Activated CD8-positive, alpha-beta memory T cell treated with anti-CD3 and anti-CD28 coated beads, Interleukin-2, amount 10 ng/mL, durations not matched to agents 7 days and 5 days (primary cell): ENCODE measurements at regions not wholly inside any gene's neighbourhood (a gene's known extent, or its start where the extent isn't known, plus 50 kb on each side); places are given as distances from the start of the nearest gene placed in this dataset.

ENCODE experiments used
- ATAC-seq: fragments of 150-1000 bp; cut with Tn5 transposase; one replicate; pipeline ENCODE4 v1.10.0; 2021; ENCODE audit warnings: moderate library complexity
- CTCF ChIA-PET: fragments of 350-600 bp; sonication (Branson Sonifier 250); formaldehyde crosslinking; loops from one replicate; lab custom pipeline; 2021; ENCODE audit warnings: antibody characterized with exemption; lab: Charles Lee
- DNase-seq: peaks from one replicate; pipeline ENCODE4 v3.0.0-alpha.2; 2020
- H3K27ac Mint-ChIP-seq: one replicate; pipeline ENCODE4 v1.8.0; 2021; ENCODE audit warnings: mild to moderate bottlenecking, mixed read lengths
- H3K27me3 Mint-ChIP-seq: one replicate; pipeline ENCODE4 v1.8.0; 2021; ENCODE audit warnings: mixed read lengths
- H3K36me3 Mint-ChIP-seq: one replicate; pipeline ENCODE4 v1.8.0; 2021; ENCODE audit warnings: mild to moderate bottlenecking, mixed read lengths
- H3K4me1 Mint-ChIP-seq: one replicate; pipeline ENCODE4 v1.8.0; 2021; ENCODE audit warnings: mixed read lengths
- H3K4me3 Mint-ChIP-seq: one replicate; pipeline ENCODE4 v1.8.0; 2021; ENCODE audit warnings: mild to moderate bottlenecking, moderate library complexity, mixed read lengths
- H3K9me3 Mint-ChIP-seq: one replicate; pipeline ENCODE4 v1.8.0; 2022; ENCODE audit warnings: low read depth, mixed read lengths

GRCh38 chr9:87803166-87803565, 77.2 kb downstream of the CTSL start:
- no peak for ATAC-seq
- Mint-ChIP-seq H3K36me3 (no peaks in the 10 kb centered on the region), H3K4me3 (no peak overlapping the region), H3K27me3 (peaks cover 4% of the 10 kb centered on the region), H3K27ac (no peak overlapping the region), H3K9me3 (no peaks in the 10 kb centered on the region), H3K4me1 (no peaks in the 10 kb centered on the region)
- DNase-seq, result no peak
- CTCF ChIA-PET, result interaction anchor here (1.3 kb wide), 1 partner anchor 9 kb away, joined by 3 read pairs; no protein-coding TSS in a partner anchor

GRCh38 chr9:87803623-87804345, 77.9 kb downstream of the CTSL start:
- Mint-ChIP-seq H3K4me3 (no peak overlapping the region), H3K27ac (no peak overlapping the region), H3K9me3 (no peaks in the 10 kb centered on the region), H3K36me3 (no peaks in the 10 kb centered on the region), H3K4me1 (no peaks in the 10 kb centered on the region), H3K27me3 (peaks cover 4% of the 10 kb centered on the region)
- CTCF ChIA-PET, result no interaction called here
- ATAC-seq, result no peak
- no peak for DNase-seq

GRCh38 chr9:87805259-87805658, 77.4 kb upstream of the SPATA31E1 start:
- H3K36me3 Mint-ChIP-seq, result no peaks in the 10 kb centered on the region
- H3K9me3 Mint-ChIP-seq, result no peaks in the 10 kb centered on the region
- no peak overlapping the region for H3K4me3 Mint-ChIP-seq
- no peak for DNase-seq
- CTCF ChIA-PET, result no interaction called here
- H3K27me3 Mint-ChIP-seq, result peaks cover 2% of the 10 kb centered on the region
- H3K4me1 Mint-ChIP-seq, result no peaks in the 10 kb centered on the region
- H3K27ac Mint-ChIP-seq, result no peak overlapping the region
- no peak for ATAC-seq

- DNase-seq (no peak), ATAC-seq (no peak)
- peaks cover 6% of the 10 kb centered on the region for H3K4me1 Mint-ChIP-seq
- CTCF ChIA-PET, result no interaction called here
- no peak overlapping the region for H3K4me3 Mint-ChIP-seq
- peaks cover 8% of the 10 kb centered on the region for H3K27me3 Mint-ChIP-seq
- no peaks in the 10 kb centered on the region for H3K36me3 Mint-ChIP-seq
- H3K9me3 Mint-ChIP-seq, result no peaks in the 10 kb centered on the region
- no peak overlapping the region for H3K27ac Mint-ChIP-seq
Observed at GRCh38 chr9:87810008-87810407, 72.7 kb upstream of the SPATA31E1 start.

- ATAC-seq, result no peak
- CTCF ChIA-PET, result interaction anchor here (1.3 kb wide), 1 partner anchor 9 kb away, joined by 3 read pairs; no protein-coding TSS in a partner anchor
Observed at GRCh38 chr9:87810679-87811178, 71.9 kb upstream of the SPATA31E1 start.

GRCh38 chr9:87812375-87813118, 70.1 kb upstream of the SPATA31E1 start:
- H3K4me1 Mint-ChIP-seq, result peaks cover 6% of the 10 kb centered on the region
- DNase-seq, result no peak
- CTCF ChIA-PET, result interaction anchor here (0.8 to 1.4 kb wide), 4 partner anchors 14 to 139 kb away, joined by 3 read pairs; no protein-coding TSS in a partner anchor
- H3K27me3 Mint-ChIP-seq, result peaks cover 8% of the 10 kb centered on the region
- no peak overlapping the region for H3K27ac Mint-ChIP-seq
- no peaks in the 10 kb centered on the region for H3K9me3 Mint-ChIP-seq
- no peaks in the 10 kb centered on the region for H3K36me3 Mint-ChIP-seq
- peak; percentile 55 for ATAC-seq
- no peak overlapping the region for H3K4me3 Mint-ChIP-seq

More at GRCh38 chr9:87810679-87811178, 71.9 kb upstream of the SPATA31E1 start:
- Mint-ChIP-seq H3K27me3 (peaks cover 8% of the 10 kb centered on the region), H3K36me3 (no peaks in the 10 kb centered on the region), H3K4me3 (no peak overlapping the region), H3K9me3 (no peaks in the 10 kb centered on the region), H3K27ac (no peak overlapping the region), H3K4me1 (peaks cover 6% of the 10 kb centered on the region)
- DNase-seq, result no peak

GRCh38 chr9:87813119-87813463, 69.6 kb upstream of the SPATA31E1 start:
- no peak overlapping the region for H3K27ac Mint-ChIP-seq
- H3K36me3 Mint-ChIP-seq, result no peaks in the 10 kb centered on the region
- ATAC-seq (no peak), DNase-seq (no peak)
- peaks cover 8% of the 10 kb centered on the region for H3K27me3 Mint-ChIP-seq
- H3K9me3 Mint-ChIP-seq, result no peaks in the 10 kb centered on the region
- H3K4me3 Mint-ChIP-seq, result no peak overlapping the region
- CTCF ChIA-PET, result interaction anchor here (1.0 to 1.4 kb wide), 2 partner anchors 13 to 41 kb away, joined by 3 read pairs; no protein-coding TSS in a partner anchor
- H3K4me1 Mint-ChIP-seq, result peaks cover 6% of the 10 kb centered on the region

- Mint-ChIP-seq H3K4me3 (no peak overlapping the region), H3K27ac (no peak overlapping the region), H3K4me1 (peaks cover 6% of the 10 kb centered on the region), H3K9me3 (no peaks in the 10 kb centered on the region), H3K27me3 (peaks cover 7% of the 10 kb centered on the region), H3K36me3 (no peaks in the 10 kb centered on the region)
- DNase-seq (no peak), ATAC-seq (no peak)
- CTCF ChIA-PET, result no interaction called here
Observed at GRCh38 chr9:87816036-87816435, 66.6 kb upstream of the SPATA31E1 start.

- CTCF ChIA-PET, result no interaction called here
- DNase-seq (no peak), ATAC-seq (no peak)
Observed at GRCh38 chr9:87818308-87818707, 64.4 kb upstream of the SPATA31E1 start.

GRCh38 chr9:87824216-87824875, 58.3 kb upstream of the SPATA31E1 start:
- peaks cover 3% of the 10 kb centered on the region for H3K27me3 Mint-ChIP-seq
- no peak overlapping the region for H3K4me3 Mint-ChIP-seq
- H3K36me3 Mint-ChIP-seq, result no peaks in the 10 kb centered on the region
- no peak overlapping the region for H3K27ac Mint-ChIP-seq
- CTCF ChIA-PET, result no interaction called here
- no peaks in the 10 kb centered on the region for H3K4me1 Mint-ChIP-seq
- DNase-seq, result no peak
- no peaks in the 10 kb centered on the region for H3K9me3 Mint-ChIP-seq
- ATAC-seq, result no peak

More at GRCh38 chr9:87818308-87818707, 64.4 kb upstream of the SPATA31E1 start:
- H3K4me3 Mint-ChIP-seq, result no peak overlapping the region
- no peak overlapping the region for H3K27ac Mint-ChIP-seq
- peaks cover 3% of the 10 kb centered on the region for H3K27me3 Mint-ChIP-seq
- no peaks in the 10 kb centered on the region for H3K36me3 Mint-ChIP-seq
- H3K4me1 Mint-ChIP-seq, result no peaks in the 10 kb centered on the region
- no peaks in the 10 kb centered on the region for H3K9me3 Mint-ChIP-seq

- H3K4me3 Mint-ChIP-seq, result no peak overlapping the region
- H3K36me3 Mint-ChIP-seq, result no peaks in the 10 kb centered on the region
- CTCF ChIA-PET, result interaction anchor here (0.7 kb wide), 1 partner anchor 564 kb away, joined by 3 read pairs; no protein-coding TSS in a partner anchor
Observed at GRCh38 chr9:87824886-87825285, 57.8 kb upstream of the SPATA31E1 start.

GRCh38 chr9:87826331-87826730, 56.3 kb upstream of the SPATA31E1 start:
- H3K27ac Mint-ChIP-seq, result no peak overlapping the region
- no peaks in the 10 kb centered on the region for H3K9me3 Mint-ChIP-seq
- H3K27me3 Mint-ChIP-seq, result peaks cover 6% of the 10 kb centered on the region
- H3K4me1 Mint-ChIP-seq, result no peaks in the 10 kb centered on the region
- DNase-seq (no peak), ATAC-seq (no peak)
- H3K36me3 Mint-ChIP-seq, result no peaks in the 10 kb centered on the region
- CTCF ChIA-PET, result interaction anchor here (1.8 kb wide), 1 partner anchor 13 kb away, joined by 3 read pairs; no protein-coding TSS in a partner anchor
- H3K4me3 Mint-ChIP-seq, result no peak overlapping the region

More at GRCh38 chr9:87824886-87825285, 57.8 kb upstream of the SPATA31E1 start:
- ATAC-seq (no peak), DNase-seq (no peak)
- H3K9me3 Mint-ChIP-seq, result no peaks in the 10 kb centered on the region
- no peaks in the 10 kb centered on the region for H3K4me1 Mint-ChIP-seq
- H3K27ac Mint-ChIP-seq, result no peak overlapping the region
- H3K27me3 Mint-ChIP-seq, result peaks cover 2% of the 10 kb centered on the region

GRCh38 chr9:87827341-87827740, 55.3 kb upstream of the SPATA31E1 start:
- ATAC-seq (no peak), DNase-seq (no peak)
- H3K4me3 Mint-ChIP-seq, result no peak overlapping the region
- H3K27me3 Mint-ChIP-seq, result peaks cover 9% of the 10 kb centered on the region
- H3K27ac Mint-ChIP-seq, result no peak overlapping the region
- no peaks in the 10 kb centered on the region for H3K4me1 Mint-ChIP-seq
- CTCF ChIA-PET, result interaction anchor here (1.6 kb wide), 1 partner anchor 35 kb away, joined by 3 read pairs; no protein-coding TSS in a partner anchor
- no peaks in the 10 kb centered on the region for H3K36me3 Mint-ChIP-seq
- no peaks in the 10 kb centered on the region for H3K9me3 Mint-ChIP-seq
